C4-2B (cell line): ENCODE measurements at regions not wholly inside any gene's neighbourhood (a gene's known extent, or its start where the extent isn't known, plus 50 kb on each side); places are given as distances from the start of the nearest gene placed in this dataset.
A peak's percentile ranks its signal among the peaks of the same experiment; 100 is the strongest.

Experiments
- H3K27ac ChIP-seq: fragments of 450-650 bp; 2 replicates; pipeline ENCODE4 v1.5.1; 2017
- ZFX ChIP-seq: fragments of 450-650 bp; IDR thresholded peaks from 2 replicates; pipeline ENCODE4 v1.6.1; 2017
- TF ChIP-seq, protein P1 (sequence below): fragments of 450-650 bp; conservative IDR thresholded peaks from 2 replicates; pipeline ENCODE4 v1.5.1; 2017; ENCODE audit warnings: mild to moderate bottlenecking

DNA sequence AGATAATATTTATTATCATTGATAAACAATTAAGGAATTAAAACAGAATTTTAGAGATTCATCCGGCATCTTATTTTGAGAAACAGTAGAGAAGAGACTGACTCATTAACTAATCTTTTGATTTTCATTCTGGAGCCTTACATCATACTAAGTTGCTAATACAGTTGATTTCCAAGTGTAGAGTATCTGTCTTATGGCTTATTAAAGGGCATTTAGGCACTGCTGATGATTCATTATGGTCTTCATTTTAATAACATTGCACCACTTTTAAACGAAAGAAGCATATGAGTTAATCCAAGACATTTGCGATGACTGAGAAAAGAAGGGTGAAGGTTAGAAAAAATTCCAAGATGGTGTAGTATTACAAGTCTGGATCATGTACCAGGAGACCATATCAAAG is 186.0 kb upstream of the CACNA2D1 start:
- no peak for TF ChIP-seq ZFX
- TF ChIP-seq, protein P1, sequence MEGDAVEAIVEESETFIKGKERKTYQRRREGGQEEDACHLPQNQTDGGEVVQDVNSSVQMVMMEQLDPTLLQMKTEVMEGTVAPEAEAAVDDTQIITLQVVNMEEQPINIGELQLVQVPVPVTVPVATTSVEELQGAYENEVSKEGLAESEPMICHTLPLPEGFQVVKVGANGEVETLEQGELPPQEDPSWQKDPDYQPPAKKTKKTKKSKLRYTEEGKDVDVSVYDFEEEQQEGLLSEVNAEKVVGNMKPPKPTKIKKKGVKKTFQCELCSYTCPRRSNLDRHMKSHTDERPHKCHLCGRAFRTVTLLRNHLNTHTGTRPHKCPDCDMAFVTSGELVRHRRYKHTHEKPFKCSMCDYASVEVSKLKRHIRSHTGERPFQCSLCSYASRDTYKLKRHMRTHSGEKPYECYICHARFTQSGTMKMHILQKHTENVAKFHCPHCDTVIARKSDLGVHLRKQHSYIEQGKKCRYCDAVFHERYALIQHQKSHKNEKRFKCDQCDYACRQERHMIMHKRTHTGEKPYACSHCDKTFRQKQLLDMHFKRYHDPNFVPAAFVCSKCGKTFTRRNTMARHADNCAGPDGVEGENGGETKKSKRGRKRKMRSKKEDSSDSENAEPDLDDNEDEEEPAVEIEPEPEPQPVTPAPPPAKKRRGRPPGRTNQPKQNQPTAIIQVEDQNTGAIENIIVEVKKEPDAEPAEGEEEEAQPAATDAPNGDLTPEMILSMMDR, result no peak
- H3K27ac ChIP-seq, result no peak overlapping the region

DNA sequence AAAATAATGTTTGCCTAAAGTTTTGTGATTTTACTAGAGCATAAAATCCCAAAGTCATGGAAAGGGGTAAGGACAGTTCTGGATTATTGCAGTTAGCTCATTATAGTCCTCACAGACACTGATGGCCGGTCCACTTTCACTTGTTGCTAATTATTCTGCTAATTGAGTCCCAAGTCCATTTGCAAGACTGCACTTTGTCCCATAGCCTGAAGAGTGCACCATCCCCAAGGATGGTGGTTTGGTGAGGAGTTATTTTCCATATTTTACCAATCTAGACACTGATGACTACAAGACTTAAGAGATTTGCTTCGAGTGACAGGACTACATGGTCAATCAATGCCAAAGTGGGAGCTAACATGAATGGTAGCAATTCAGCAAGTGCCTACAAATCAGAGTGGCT is 181.8 kb upstream of the CACNA2D1 start:
- TF ChIP-seq ZFX, result no peak
- TF ChIP-seq, protein P1, result peak; percentile 19

DNA sequence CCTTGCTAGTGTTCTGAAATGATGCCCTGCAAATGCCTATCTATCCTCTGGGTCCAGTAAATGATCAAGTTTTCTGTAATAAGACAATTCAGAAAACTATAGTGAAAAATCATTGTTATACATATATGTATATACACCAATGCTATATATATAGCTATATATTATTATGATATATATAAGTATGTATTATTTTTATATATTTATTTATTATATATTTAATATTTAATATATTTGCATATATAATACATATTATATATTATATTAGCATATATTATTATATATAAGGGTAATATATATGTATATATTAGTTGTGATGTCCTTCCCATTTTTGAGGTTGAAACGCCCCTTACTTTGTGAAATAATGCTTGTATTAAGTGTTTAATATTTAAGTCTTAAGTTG is 181.4 kb upstream of the CACNA2D1 start:
- H3K27ac ChIP-seq, result no peak overlapping the region
- TF ChIP-seq, protein P1, result no peak
- TF ChIP-seq ZFX, result no peak

More for the DNA sequence above, 181.8 kb upstream of the CACNA2D1 start:
- H3K27ac ChIP-seq, result no peak overlapping the region

DNA sequence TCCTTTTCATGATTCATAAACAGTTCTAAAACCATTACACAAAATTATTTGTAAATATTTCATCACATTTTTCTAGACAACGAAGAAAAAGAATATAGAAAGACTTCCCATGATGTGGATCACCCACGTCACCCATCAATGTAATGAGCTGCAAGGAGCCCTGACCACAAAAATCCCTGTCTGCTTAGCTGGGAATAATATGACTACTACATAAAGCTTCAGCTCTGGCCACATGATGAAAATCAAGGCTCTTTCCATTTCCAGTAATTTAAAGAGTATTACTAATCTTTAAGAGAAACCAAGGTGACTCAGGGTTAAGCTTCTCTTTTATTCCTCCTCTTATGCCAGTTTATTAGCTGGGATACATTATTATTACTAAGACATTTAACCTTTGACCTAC is 180.8 kb upstream of the CACNA2D1 start:
- H3K27ac ChIP-seq, result no peak overlapping the region
- TF ChIP-seq ZFX, result no peak
- TF ChIP-seq, protein P1, result no peak

DNA sequence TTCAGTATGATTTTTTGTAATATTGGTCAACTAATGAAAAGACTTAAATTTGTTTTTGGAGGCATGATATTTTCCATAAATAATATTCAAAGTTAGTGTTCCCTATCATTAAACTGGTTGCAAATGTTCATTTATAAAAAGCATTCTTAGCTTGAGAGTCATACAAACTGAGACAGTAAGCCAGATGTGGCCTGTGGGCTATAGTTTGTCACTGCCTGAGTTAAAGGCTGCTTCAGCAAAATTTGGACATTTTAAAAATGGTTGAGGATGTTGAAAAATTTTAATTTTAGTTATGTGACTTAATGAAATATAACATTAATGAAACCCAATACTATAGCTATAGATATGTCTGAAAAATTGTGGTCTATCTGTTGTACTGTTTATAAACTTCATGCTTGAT is 180.2 kb upstream of the CACNA2D1 start:
- TF ChIP-seq, protein P1, result no peak
- no peak for TF ChIP-seq ZFX
- H3K27ac ChIP-seq, result no peak overlapping the region

DNA sequence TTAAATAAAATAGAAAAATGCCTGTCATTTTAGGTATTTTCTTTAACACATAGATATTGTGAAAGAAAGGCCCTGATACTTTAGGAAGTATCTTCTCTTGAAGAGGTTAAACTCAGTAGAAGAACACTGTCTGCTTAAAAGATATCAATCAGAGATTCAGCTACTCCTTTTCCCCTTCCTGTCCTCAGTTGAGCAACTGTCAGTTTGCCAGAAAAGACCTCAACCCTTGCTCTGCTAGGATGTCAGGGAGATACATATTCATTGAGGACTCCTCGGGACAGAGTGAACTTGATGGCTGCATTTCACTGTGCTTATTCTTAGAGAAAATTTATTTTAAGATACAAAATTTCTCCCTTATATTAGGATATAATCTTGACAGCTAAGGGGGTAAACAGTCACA is 173.6 kb upstream of the CACNA2D1 start:
- no peak for TF ChIP-seq ZFX
- no peak overlapping the region for H3K27ac ChIP-seq

DNA sequence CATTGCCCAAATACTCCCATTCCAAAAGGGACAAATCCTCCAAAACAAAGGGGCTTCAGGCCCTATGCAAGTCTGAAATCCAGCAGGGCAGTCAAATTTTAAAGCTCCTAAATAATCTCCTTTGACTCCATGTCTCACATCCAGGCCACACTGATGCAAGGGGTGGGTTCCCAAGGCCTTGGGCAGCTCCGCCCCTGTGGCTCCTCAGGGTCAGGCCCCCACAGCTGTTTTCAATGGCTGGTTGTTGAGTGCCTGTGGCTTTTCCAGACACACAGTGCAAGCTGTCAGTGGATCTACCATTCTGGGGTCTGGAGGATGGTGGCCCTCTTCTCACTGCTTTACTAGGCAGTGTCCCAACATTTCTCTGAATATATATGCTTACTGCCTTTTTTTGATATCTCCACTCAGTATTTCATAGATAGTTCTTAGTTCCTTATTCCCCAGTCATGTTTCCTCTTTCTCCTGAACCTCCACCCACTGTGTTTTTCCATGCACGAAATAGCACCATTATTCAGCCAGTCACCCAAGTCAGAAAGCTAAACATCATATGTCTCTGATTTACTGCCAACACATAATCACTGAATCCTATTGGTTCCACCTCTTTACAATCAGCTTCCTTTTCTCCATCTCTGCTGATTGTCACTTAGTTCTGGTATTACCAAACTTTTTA is 172.6 kb upstream of the CACNA2D1 start:
- TF ChIP-seq ZFX, result no peak
- TF ChIP-seq, protein P1, result no peak
- no peak overlapping the region for H3K27ac ChIP-seq

DNA sequence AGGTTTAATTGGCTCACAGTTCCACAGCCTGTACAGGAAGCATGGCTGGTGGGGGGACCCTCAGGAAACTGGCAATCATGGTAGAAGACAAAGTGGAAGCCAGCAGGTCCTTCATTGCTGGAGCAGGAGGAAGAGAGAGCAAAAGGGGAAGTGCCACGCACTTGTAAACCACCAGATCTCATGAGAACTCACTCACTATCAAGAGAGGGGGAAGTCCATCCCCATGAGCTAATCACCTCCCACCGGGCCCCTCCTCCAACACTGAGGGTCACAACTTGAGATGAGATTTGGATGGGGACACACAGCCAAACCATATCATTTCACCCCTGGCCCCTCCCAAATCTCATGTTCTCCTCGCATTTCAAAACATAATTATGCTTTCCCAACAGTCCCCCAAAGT is 171.9 kb upstream of the CACNA2D1 start:
- no peak overlapping the region for H3K27ac ChIP-seq
- TF ChIP-seq, protein P1, result no peak
- TF ChIP-seq ZFX, result no peak
